ENCODE measurements at regions not wholly inside any gene's neighbourhood (a gene's known extent, or its start where the extent isn't known, plus 50 kb on each side); places are given as distances from the start of the nearest gene placed in this dataset.

DNA sequence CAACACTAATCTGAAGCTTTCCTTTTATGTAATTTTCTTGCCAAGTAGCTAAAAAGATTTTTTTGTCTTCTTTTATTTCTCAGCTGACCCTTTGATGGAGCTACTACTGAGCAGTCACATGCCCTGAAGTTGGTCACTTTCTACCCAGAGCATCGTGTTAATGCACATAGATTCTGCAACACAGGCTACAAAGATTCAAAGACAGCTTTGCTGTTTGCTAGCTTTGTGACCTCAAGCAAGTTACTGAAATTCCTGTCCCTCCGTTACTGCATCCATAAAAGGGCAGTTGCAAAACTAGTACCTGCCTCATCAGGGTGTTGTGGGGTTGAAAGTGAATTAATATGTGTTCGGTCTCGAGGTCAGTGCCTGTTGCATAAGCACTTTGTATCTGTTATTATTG lies 179.9 kb downstream of the GAS1 start:
- Histone ChIP-seq H3K36me3 (replicated peaks) (no peaks in the 10 kb centered on the region), H3K27ac (no peak overlapping the region), H3K4me3 (ENCODE audit: low read depth, low read length) (no peak overlapping the region), H3K27me3 (replicated peaks) (no peaks in the 10 kb centered on the region)
- TF ChIP-seq, protein P1, sequence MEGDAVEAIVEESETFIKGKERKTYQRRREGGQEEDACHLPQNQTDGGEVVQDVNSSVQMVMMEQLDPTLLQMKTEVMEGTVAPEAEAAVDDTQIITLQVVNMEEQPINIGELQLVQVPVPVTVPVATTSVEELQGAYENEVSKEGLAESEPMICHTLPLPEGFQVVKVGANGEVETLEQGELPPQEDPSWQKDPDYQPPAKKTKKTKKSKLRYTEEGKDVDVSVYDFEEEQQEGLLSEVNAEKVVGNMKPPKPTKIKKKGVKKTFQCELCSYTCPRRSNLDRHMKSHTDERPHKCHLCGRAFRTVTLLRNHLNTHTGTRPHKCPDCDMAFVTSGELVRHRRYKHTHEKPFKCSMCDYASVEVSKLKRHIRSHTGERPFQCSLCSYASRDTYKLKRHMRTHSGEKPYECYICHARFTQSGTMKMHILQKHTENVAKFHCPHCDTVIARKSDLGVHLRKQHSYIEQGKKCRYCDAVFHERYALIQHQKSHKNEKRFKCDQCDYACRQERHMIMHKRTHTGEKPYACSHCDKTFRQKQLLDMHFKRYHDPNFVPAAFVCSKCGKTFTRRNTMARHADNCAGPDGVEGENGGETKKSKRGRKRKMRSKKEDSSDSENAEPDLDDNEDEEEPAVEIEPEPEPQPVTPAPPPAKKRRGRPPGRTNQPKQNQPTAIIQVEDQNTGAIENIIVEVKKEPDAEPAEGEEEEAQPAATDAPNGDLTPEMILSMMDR (IDR thresholded peaks at IDR 0.05; ENCODE audit: low read depth, low read length, missing control alignments) = no peak
- no peak for DNase-seq
- in situ Hi-C loops (cut with HindIII; ENCODE audit: low pct_ligation_motif_present, low sequenced_read_pairs) = no loop called here

DNA sequence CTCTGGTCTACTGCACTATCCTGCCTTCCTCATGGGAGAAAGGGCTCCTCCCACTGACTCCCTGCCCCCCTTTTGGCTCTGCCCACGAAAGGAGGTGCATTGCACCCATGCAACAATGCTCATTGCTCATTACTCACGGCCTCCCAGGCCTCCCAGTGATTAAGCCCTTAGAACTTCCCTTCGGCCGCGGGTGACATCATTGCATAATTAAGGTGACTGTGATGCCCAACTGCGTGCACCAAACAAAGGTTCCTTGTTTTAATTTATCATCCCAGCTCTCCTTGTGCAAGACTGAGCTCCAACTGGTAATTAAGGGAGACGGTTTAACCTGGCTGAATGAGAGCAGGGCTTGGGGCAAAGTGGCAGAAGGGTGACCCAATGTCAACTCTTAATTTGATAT lies 180.4 kb downstream of the GAS1 start:
- TF ChIP-seq, protein P1 (IDR thresholded peaks at IDR 0.05; ENCODE audit: low read depth, low read length, missing control alignments) = no peak

DNA sequence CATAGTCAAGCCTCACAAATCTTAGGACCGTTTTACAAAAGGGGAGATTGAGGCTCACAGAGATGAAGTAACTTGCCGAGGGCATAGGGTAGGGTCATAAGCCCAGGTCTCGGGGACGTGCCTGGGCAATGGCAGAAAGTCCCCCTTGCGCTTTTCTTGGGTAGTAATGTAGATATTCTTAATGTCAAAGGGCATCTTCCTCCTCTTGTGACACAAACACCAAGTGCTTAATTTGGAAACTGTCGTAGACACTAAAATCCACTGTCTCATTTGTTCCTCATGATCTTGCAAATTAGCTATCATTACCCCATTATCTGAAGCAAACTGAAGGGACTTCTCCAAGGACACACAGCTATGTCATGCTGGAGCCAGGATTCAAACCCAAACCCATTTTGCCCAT lies 180.8 kb downstream of the GAS1 start:
- Histone ChIP-seq H3K27me3 (replicated peaks) (no peaks in the 10 kb centered on the region), H3K36me3 (replicated peaks) (no peaks in the 10 kb centered on the region), H3K4me3 (ENCODE audit: low read depth, low read length) (no peak overlapping the region), H3K27ac (no peak overlapping the region)
- in situ Hi-C loops (cut with HindIII; ENCODE audit: low pct_ligation_motif_present, low sequenced_read_pairs) = no loop called here
- TF ChIP-seq, protein P1 (IDR thresholded peaks at IDR 0.05; ENCODE audit: low read depth, low read length, missing control alignments) = no peak
- no peak for DNase-seq

More for the DNA sequence above, 180.4 kb downstream of the GAS1 start:
- Histone ChIP-seq H3K36me3 (replicated peaks) (no peaks in the 10 kb centered on the region), H3K27ac (no peak overlapping the region), H3K27me3 (replicated peaks) (no peaks in the 10 kb centered on the region), H3K4me3 (ENCODE audit: low read depth, low read length) (no peak overlapping the region)
- in situ Hi-C loops (cut with HindIII; ENCODE audit: low pct_ligation_motif_present, low sequenced_read_pairs) = no loop called here
- DNase-seq = peak; percentile 69

DNA sequence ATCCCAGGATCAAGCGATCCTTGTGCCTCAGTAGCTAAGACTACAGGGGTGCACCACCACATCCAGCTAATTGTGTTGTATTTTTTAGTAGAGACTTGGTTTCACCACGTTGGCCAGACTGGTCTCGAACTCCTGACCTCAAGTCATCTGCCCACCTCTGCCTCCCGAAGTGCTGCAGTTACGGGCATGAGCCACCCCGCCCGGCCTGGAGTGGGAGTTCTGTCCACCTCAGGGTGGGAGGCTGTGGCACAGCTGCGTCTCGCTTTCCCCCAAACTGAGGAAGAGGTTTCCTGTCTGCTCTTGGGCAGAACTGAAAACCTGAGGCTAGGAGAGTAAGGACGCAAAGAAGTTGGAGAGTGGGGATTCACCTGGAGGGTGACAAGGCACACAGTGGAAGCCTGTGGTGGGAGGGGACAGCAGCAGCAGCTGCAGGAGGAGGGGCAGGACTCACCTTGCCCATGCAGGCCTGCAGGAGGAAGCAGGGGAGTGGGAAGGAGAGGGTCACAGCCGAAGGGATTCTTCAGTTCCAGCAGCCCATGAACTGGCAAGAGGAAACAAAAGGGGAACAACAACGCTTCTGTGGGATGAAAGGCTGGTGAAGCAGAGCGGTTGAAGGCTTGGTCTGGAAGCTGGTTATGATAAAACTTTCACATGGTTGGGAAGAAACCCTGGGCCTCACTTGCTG lies 181.4 kb downstream of the GAS1 start:
- TF ChIP-seq, protein P1 (IDR thresholded peaks at IDR 0.05; ENCODE audit: low read depth, low read length, missing control alignments) = no peak
- no peak overlapping the region for H3K4me3 ChIP-seq (ENCODE audit: low read depth, low read length)
- H3K27ac ChIP-seq = no peak overlapping the region
- H3K36me3 ChIP-seq (replicated peaks) = no peaks in the 10 kb centered on the region
- DNase-seq = no peak
- H3K27me3 ChIP-seq (replicated peaks) = no peaks in the 10 kb centered on the region
- in situ Hi-C loops (cut with HindIII; ENCODE audit: low pct_ligation_motif_present, low sequenced_read_pairs) = no loop called here

DNA sequence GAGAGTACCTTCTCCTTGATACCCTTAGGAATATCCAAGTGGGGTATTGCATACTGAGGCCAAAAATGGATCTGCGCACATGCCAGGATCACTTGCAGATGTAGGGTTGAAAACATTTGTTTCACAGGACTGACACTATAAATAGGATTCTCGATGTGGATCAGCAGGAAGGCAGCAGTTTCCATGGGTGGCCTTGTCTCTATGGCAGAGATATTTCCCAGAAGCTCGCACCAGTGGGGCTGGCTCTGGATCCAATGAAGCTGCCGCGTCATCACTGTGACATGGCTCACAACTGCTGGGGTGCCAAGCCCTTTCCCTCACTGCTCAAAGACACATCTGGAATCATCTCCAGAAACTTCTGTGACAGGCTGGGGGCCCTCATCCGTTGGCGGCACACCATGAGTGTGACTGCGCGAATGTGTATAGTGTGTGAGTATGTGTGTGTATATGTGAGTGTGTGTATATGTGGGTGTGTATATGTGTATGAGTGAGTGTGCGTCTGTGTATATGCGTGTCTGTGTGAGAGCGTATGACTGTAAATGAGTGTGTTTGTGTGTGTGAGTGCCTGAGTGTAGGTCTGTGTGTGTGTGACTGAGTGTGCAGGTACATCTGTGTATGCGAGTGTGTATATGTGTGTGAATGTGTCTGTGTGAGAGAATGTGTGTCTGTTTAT lies 182.5 kb downstream of the GAS1 start:
- no peak for DNase-seq
- no peak overlapping the region for H3K27ac ChIP-seq
- in situ Hi-C loops (cut with HindIII; ENCODE audit: low pct_ligation_motif_present, low sequenced_read_pairs) = no loop called here
- H3K4me3 ChIP-seq (ENCODE audit: low read depth, low read length) = no peak overlapping the region
- no peaks in the 10 kb centered on the region for H3K36me3 ChIP-seq (replicated peaks)
- TF ChIP-seq, protein P1 (IDR thresholded peaks at IDR 0.05; ENCODE audit: low read depth, low read length, missing control alignments) = no peak
- H3K27me3 ChIP-seq (replicated peaks) = no peaks in the 10 kb centered on the region
